Aorta (tissue), 5 donors: ENCODE measurements at regions not wholly inside any gene's neighbourhood (a gene's known extent, or its start where the extent isn't known, plus 50 kb on each side); places are given as distances from the start of the nearest gene placed in this dataset.
A peak's percentile ranks its signal among the peaks of the same experiment; 100 is the strongest.

Experiments used
- ATAC-seq: fragments of 200-7000 bp; cut with Tn5 transposase; one replicate; pipeline ENCODE4 v1.9.1; 2022; ENCODE audit warnings: moderate library complexity; ENCODE audit not compliant: low FRiP score
- DNase-seq, 2 donors: peaks; one replicate each; pipeline ENCODE4 v3.0.0-alpha.2; 2020
- H3K27ac ChIP-seq, 2 donors: one replicate each; pipeline ENCODE4 v1.5.1; 2013; ENCODE audit warnings: low read length in 2 of 2, mild to moderate bottlenecking in 2 of 2, moderate library complexity in 2 of 2, control low read depth in 1 of 2, inconsistent platforms in 1 of 2, low read depth in 1 of 2
- H3K27me3 ChIP-seq, 2 donors: one replicate each; pipeline ENCODE4 v1.6.1; 2013; ENCODE audit warnings: control low read depth in 1 of 2, low read length in 1 of 2, mild to moderate bottlenecking in 1 of 2, moderate library complexity in 1 of 2; ENCODE audit not compliant: insufficient read depth in 2 of 2, control insufficient read depth in 1 of 2
- H3K36me3 ChIP-seq, 2 donors: one replicate each; pipeline ENCODE4 v1.6.1; 2013; ENCODE audit warnings: control low read depth in 1 of 2, low read length in 1 of 2, mild to moderate bottlenecking in 1 of 2; ENCODE audit not compliant: insufficient read depth in 2 of 2, control insufficient read depth in 1 of 2
- H3K4me1 ChIP-seq, 2 donors: one replicate each; pipeline ENCODE4 v1.6.1; 2013; ENCODE audit warnings: low read length in 2 of 2, control low read depth in 1 of 2, mild to moderate bottlenecking in 1 of 2, moderate library complexity in 1 of 2; ENCODE audit not compliant: insufficient read depth in 2 of 2, control insufficient read depth in 1 of 2
- H3K4me3 ChIP-seq, 2 donors: one replicate each; pipeline ENCODE4 v1.5.1; 2013; ENCODE audit warnings: low read length in 2 of 2, control low read depth in 1 of 2, mild to moderate bottlenecking in 1 of 2
- H3K9me3 ChIP-seq: one replicate; pipeline ENCODE4 v1.6.1; 2013; ENCODE audit warnings: mild to moderate bottlenecking, low read length; ENCODE audit not compliant: control insufficient read depth
- WGBS, 2 donors: extraction: QIAGEN DNeasy Blood & Tissue Kit; methylation state at CpG; one replicate each; pipeline ENCODE4 v1.1.7; 2013; 5-methylcytosine and 5-hydroxymethylcytosine counted together
- intact Hi-C, 2 donors: fragments of 100-400 bp; cut with DNase I; formaldehyde crosslinking; loops; one replicate each; pipeline versions ENCODE4 v1.14.2 to v1.15.0; 2022
- donor health status: healthy with polysubstance abuse.
- donor health status: Bipolar disorder and iron deficiency.
- donor health status: DM: no; HTN: no; CAD: no.
- donor health status: DM: no; HTN: no; CAD: no.
- donor health status: DM: yes; HTN: yes; CAD: no.

DNA sequence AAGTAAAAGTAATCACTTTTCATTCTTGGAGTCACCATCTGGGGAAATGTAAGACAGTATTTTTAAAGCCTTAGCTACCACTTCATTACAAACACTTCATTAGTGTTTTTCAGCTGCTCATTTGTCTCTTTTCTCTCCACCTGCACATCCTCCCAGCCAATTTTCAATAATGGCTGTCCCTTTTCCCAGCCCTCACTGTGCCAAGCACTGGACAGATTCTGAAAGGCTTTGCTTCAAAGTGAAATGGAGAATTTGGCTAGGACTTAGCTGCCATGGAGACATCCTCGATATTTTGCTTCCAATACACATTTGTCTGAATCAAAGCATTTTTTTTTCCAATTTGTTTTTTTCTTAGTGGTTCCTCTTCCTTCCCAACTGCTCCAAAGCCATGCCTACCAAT, 272.4 kb upstream of the NRXN1 start:
- Histone ChIP-seq H3K27ac (no peak overlapping the region), H3K4me3 (no peak overlapping the region), H3K9me3 (no peaks in the 10 kb centered on the region), H3K36me3 (no peaks in the 10 kb centered on the region), H3K4me1 (no peaks in the 10 kb centered on the region), H3K27me3 (no peaks in the 10 kb centered on the region)
- ATAC-seq = no peak
- WGBS, 2 donors = 78 to 79% methylated on average over 1 of the region's 1 CpG
- no peak for DNase-seq
- intact Hi-C loops = no loop called here

- ATAC-seq = no peak
- DNase-seq = no peak
- H3K27me3 ChIP-seq = no peaks in the 10 kb centered on the region
- H3K27ac ChIP-seq = no peak overlapping the region
- no peak overlapping the region for H3K4me3 ChIP-seq
- H3K36me3 ChIP-seq = no peaks in the 10 kb centered on the region
- 91 to 95% methylated on average over 4 of the region's 4 CpGs for WGBS, 2 donors
- no peaks in the 10 kb centered on the region for H3K4me1 ChIP-seq
- no peaks in the 10 kb centered on the region for H3K9me3 ChIP-seq
- intact Hi-C loops = no loop called here
These were observed 269.4 kb upstream of the NRXN1 start for GRCh38 chr2:51301381-51301780.

- ATAC-seq = no peak
- DNase-seq = no peak
- Histone ChIP-seq H3K9me3 (no peaks in the 10 kb centered on the region), H3K4me1 (no peaks in the 10 kb centered on the region), H3K27me3 (no peaks in the 10 kb centered on the region), H3K27ac (no peak overlapping the region), H3K4me3 (no peak overlapping the region), H3K36me3 (no peaks in the 10 kb centered on the region)
- WGBS, 2 donors = 52 to 68% methylated on average over 1 of the region's 1 CpG
- intact Hi-C loops = no loop called here
These were observed 267.4 kb upstream of the NRXN1 start for GRCh38 chr2:51299370-51299769.

DNA sequence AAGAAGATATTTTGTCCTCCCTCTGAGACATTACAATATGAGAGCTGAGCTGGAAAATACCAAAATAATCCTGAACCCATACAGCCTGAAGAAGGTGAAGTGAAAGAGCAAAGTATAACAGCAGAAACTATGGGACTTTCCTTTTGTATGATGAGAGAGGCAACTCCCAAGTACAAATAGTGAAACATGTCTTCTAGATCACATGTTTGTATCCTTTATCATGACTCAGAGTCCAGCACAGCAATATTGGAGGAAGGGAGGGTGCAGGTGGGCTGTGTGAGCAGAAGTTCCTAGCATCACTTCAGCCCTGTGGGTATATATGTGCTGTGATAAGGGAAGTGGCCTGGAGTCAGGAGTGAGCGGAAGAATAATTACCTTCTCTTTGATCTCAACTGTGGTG, 265.6 kb upstream of the NRXN1 start:
- Histone ChIP-seq H3K9me3 (no peaks in the 10 kb centered on the region), H3K36me3 (no peaks in the 10 kb centered on the region), H3K4me3 (no peak overlapping the region), H3K27me3 (no peaks in the 10 kb centered on the region), H3K27ac (no peak overlapping the region), H3K4me1 (no peaks in the 10 kb centered on the region)
- ATAC-seq (no peak), DNase-seq (no peak)
- WGBS, 2 donors = 69% methylated on average over 1 of the region's 1 CpG
- intact Hi-C loops = no loop called here

GRCh38 chr2:51293566-51294200, 261.8 kb upstream of the NRXN1 start:
- H3K27me3 ChIP-seq = no peaks in the 10 kb centered on the region
- no peak overlapping the region for H3K4me3 ChIP-seq
- H3K9me3 ChIP-seq = no peaks in the 10 kb centered on the region
- no peaks in the 10 kb centered on the region for H3K36me3 ChIP-seq
- no peak overlapping the region for H3K27ac ChIP-seq
- intact Hi-C loops = no loop called here
- H3K4me1 ChIP-seq = no peaks in the 10 kb centered on the region
- WGBS, 2 donors = 71 to 73% methylated on average over 5 of the region's 5 CpGs
- no peak for ATAC-seq
- no peak for DNase-seq

- Histone ChIP-seq H3K4me3 (no peak overlapping the region), H3K4me1 (no peaks in the 10 kb centered on the region), H3K9me3 (no peaks in the 10 kb centered on the region), H3K27me3 (no peaks in the 10 kb centered on the region), H3K27ac (no peak overlapping the region), H3K36me3 (no peaks in the 10 kb centered on the region)
- intact Hi-C loops = no loop called here
- DNase-seq (no peak), ATAC-seq (no peak)
- 53 to 63% methylated on average over 5 of the region's 5 CpGs for WGBS, 2 donors
These were observed 260.0 kb upstream of the NRXN1 start for GRCh38 chr2:51291762-51292551.

GRCh38 chr2:51290725-51291124, 258.8 kb upstream of the NRXN1 start:
- Histone ChIP-seq H3K4me1 (no peaks in the 10 kb centered on the region), H3K27ac (no peak overlapping the region), H3K36me3 (no peaks in the 10 kb centered on the region), H3K4me3 (no peak overlapping the region), H3K27me3 (no peaks in the 10 kb centered on the region), H3K9me3 (no peaks in the 10 kb centered on the region)
- ATAC-seq (no peak), DNase-seq (no peak)
- intact Hi-C loops = no loop called here
- 80 to 81% methylated on average over 2 of the region's 2 CpGs for WGBS, 2 donors

DNA sequence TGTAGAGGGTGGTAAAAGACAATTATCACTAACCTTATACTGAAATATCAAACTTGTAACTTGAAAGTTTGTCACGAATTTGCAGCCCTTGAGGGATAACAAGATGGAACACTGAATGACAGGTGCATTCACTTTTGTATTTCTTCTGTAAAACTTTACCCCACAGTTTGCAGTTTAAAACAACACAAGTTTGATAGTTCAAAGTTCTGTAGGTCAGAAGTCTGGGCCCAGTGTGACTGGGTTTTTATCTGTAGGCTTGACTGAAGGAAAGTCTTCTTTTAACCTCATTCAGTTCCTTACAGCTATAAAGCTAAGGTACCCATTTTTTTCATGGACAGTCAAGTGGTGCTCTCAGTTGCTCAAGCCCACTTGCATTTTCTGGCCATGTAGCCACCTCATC, 257.1 kb upstream of the NRXN1 start:
- H3K4me1 ChIP-seq = no peaks in the 10 kb centered on the region

GRCh38 chr2:51268191-51268590, 236.3 kb upstream of the NRXN1 start:
- intact Hi-C loops = no loop called here

More for the DNA sequence above, 257.1 kb upstream of the NRXN1 start:
- ATAC-seq = no peak
- intact Hi-C loops = no loop called here
- Histone ChIP-seq H3K27ac (no peak overlapping the region), H3K36me3 (no peaks in the 10 kb centered on the region), H3K4me3 (no peak overlapping the region), H3K27me3 (no peaks in the 10 kb centered on the region), H3K9me3 (no peaks in the 10 kb centered on the region)
- WGBS, 2 donors = 82 to 83% methylated on average over 1 of the region's 1 CpG
- DNase-seq = no peak

More at GRCh38 chr2:51268191-51268590, 236.3 kb upstream of the NRXN1 start:
- no peak for DNase-seq
- H3K27ac ChIP-seq = no peak overlapping the region
- no peak overlapping the region for H3K4me3 ChIP-seq
- no peaks in the 10 kb centered on the region for H3K9me3 ChIP-seq
- H3K36me3 ChIP-seq = no peaks in the 10 kb centered on the region
- WGBS, 2 donors = 74 to 80% methylated on average over 1 of the region's 1 CpG
- H3K4me1 ChIP-seq = no peaks in the 10 kb centered on the region
- ATAC-seq = peak; percentile 19
- H3K27me3 ChIP-seq = no peaks in the 10 kb centered on the region
